Lung (tissue), 11 donors: ENCODE measurements at regions not wholly inside any gene's neighbourhood (a gene's known extent, or its start where the extent isn't known, plus 50 kb on each side); places are given as distances from the start of the nearest gene placed in this dataset.
"Not testable (repeated sequence)": the region's sequence is repeated elsewhere in the genome, so short reads cannot be mapped to it uniquely, and the experiment has no call there.

Source experiments
- ATAC-seq: fragments of 200-7000 bp; cut with Tn5 transposase; one replicate; pipeline ENCODE4 v1.9.1; 2020; ENCODE audit warnings: moderate number of reproducible peaks; ENCODE audit not compliant: insufficient read depth, low FRiP score
- DNase-seq, 3 donors: peaks; one replicate each; pipeline ENCODE4 v3.0.0-alpha.2; 2013 to 2017
- H3K27ac ChIP-seq, 2 donors: one replicate each; pipeline ENCODE4 v1.5.1; 2013; ENCODE audit warnings: mild to moderate bottlenecking in 2 of 2, moderate library complexity in 2 of 2, control low read depth in 1 of 2, inconsistent platforms in 1 of 2, low read depth in 1 of 2, low read length in 1 of 2
- H3K27me3 ChIP-seq, 3 donors: one replicate each; pipeline ENCODE4 v1.5.1; 2013; ENCODE audit warnings: low read length in 2 of 3; ENCODE audit not compliant: control insufficient read depth in 3 of 3, insufficient read depth in 3 of 3
- H3K36me3 ChIP-seq, 4 donors: one replicate each; pipeline ENCODE4 v1.5.1; 2013; ENCODE audit warnings: low read length in 4 of 4, mild to moderate bottlenecking in 1 of 4, moderate library complexity in 1 of 4; ENCODE audit not compliant: control insufficient read depth in 4 of 4, insufficient read depth in 4 of 4
- H3K4me1 ChIP-seq, 5 donors: one replicate each; pipeline ENCODE4 v1.5.1; 2013; ENCODE audit warnings: low read length in 5 of 5, mild to moderate bottlenecking in 2 of 5, moderate library complexity in 1 of 5; ENCODE audit not compliant: control insufficient read depth in 5 of 5, insufficient read depth in 5 of 5
- H3K4me3 ChIP-seq: one replicate; pipeline ENCODE4 v1.5.1; 2013; ENCODE audit warnings: mild to moderate bottlenecking, control low read depth, moderate library complexity
- H3K9ac ChIP-seq, 2 donors: one replicate each; pipeline ENCODE4 v1.5.1; 2013; ENCODE audit warnings: low read length in 2 of 2, control low read depth in 1 of 2; ENCODE audit not compliant: insufficient read depth in 1 of 2
- H3K9me3 ChIP-seq, 4 donors: one replicate each; pipeline ENCODE4 v1.5.1; 2013; ENCODE audit warnings: low read length in 3 of 4, mild to moderate bottlenecking in 1 of 4, moderate library complexity in 1 of 4; ENCODE audit not compliant: control insufficient read depth in 4 of 4, insufficient read depth in 3 of 4
- WGBS, 2 donors: extraction: QIAGEN DNeasy Blood & Tissue Kit; methylation state at CpG; one replicate each; pipeline ENCODE4 v1.1.7; 2013; 5-methylcytosine and 5-hydroxymethylcytosine counted together
- TF ChIP-seq, protein P1 (sequence below): IDR thresholded peaks from 2 replicates; pipeline ENCODE4 v1.5.1; 2012; ENCODE audit warnings: mild to moderate bottlenecking; ENCODE audit errors: control extremely low read depth, extremely low read depth
- donor health status: control.
- donor health status: control.
- donor health status: Bipolar disorder and iron deficiency.
- donor health status: healthy.
- donor health status: DM: yes; HTN: yes; CAD: no.

- WGBS, 2 donors, result 85 to 90% methylated on average over 2 of the region's 2 CpGs
- TF ChIP-seq, protein P1, sequence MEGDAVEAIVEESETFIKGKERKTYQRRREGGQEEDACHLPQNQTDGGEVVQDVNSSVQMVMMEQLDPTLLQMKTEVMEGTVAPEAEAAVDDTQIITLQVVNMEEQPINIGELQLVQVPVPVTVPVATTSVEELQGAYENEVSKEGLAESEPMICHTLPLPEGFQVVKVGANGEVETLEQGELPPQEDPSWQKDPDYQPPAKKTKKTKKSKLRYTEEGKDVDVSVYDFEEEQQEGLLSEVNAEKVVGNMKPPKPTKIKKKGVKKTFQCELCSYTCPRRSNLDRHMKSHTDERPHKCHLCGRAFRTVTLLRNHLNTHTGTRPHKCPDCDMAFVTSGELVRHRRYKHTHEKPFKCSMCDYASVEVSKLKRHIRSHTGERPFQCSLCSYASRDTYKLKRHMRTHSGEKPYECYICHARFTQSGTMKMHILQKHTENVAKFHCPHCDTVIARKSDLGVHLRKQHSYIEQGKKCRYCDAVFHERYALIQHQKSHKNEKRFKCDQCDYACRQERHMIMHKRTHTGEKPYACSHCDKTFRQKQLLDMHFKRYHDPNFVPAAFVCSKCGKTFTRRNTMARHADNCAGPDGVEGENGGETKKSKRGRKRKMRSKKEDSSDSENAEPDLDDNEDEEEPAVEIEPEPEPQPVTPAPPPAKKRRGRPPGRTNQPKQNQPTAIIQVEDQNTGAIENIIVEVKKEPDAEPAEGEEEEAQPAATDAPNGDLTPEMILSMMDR, result no peak
- DNase-seq (peak in 2 of 3 donors; percentile 31 to 41), ATAC-seq (no peak)
- Histone ChIP-seq H3K36me3 (no peaks in the 10 kb centered on the region), H3K9me3 (no peaks in the 10 kb centered on the region), H3K4me1 (peaks cover 0 to 4% (median 0%) of the 10 kb centered on the region in 5 donors), H3K9ac (no peak overlapping the region), H3K27me3 (no peaks in the 10 kb centered on the region), H3K27ac (no peak overlapping the region), H3K4me3 (no peak overlapping the region)
These were observed 308.1 kb upstream of the CYRIA start for GRCh38 chr2:16973586-16974286.

DNA sequence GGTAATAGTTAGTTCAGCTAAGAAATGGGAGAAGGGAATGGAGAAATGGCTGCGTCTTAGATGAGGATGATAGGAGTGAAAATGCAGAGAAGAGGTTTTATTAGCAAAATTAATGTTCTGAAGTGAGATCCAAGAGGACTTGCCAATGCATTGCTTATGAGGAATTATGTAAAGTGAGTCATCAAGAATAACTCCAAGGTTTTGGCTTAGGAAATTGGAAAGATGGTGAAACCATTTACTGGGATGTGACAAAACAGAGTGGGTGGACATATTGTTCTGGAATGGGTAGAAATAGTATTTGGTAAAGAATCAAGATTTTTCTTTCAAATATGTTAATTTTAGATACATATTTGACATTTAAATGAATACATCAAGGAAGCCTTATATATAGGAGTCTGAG lies 306.6 kb upstream of the CYRIA start:
- ATAC-seq (no peak), DNase-seq (no peak)
- Histone ChIP-seq H3K4me1 (no peaks in the 10 kb centered on the region), H3K36me3 (no peaks in the 10 kb centered on the region), H3K9me3 (no peaks in the 10 kb centered on the region), H3K27ac (no peak overlapping the region), H3K9ac (no peak overlapping the region), H3K4me3 (no peak overlapping the region), H3K27me3 (no peaks in the 10 kb centered on the region)
- 91 to 92% methylated on average over 1 of the region's 1 CpG for WGBS, 2 donors
- TF ChIP-seq, protein P1, result no peak

DNA sequence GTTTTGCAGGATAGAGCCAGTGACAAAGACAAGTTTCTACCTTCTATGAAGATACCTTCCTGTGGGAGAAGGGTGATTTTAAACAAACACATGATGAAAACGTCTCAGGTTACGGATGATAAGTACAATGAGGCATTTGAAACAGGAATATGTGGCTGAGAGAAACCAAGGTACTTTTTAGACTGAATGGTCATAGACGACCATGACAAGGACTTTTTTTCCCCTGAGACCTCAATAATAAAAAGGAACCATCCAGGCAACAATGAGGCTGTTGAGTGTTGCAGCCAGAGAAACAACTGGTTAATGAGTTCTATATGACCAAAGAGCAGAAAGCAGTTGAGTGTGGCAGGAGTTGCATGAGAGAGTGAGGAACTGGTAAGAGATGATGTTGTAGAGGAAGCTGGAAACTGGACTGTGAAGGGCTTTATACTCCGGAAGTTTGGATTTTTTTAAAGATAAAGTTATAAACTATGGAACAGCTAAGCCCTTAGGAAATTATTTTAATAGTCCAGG lies 306.1 kb upstream of the CYRIA start:
- 82 to 83% methylated on average over 4 of the region's 4 CpGs for WGBS, 2 donors
- Histone ChIP-seq H3K9me3 (no peaks in the 10 kb centered on the region), H3K27me3 (no peaks in the 10 kb centered on the region), H3K4me1 (no peaks in the 10 kb centered on the region), H3K4me3 (no peak overlapping the region), H3K27ac (no peak overlapping the region), H3K36me3 (no peaks in the 10 kb centered on the region), H3K9ac (no peak overlapping the region)
- TF ChIP-seq, protein P1, result no peak
- ATAC-seq (no peak), DNase-seq (no peak)

- not testable (repeated sequence) for H3K36me3 ChIP-seq, H3K4me1 ChIP-seq, H3K27me3 ChIP-seq, H3K9me3 ChIP-seq, ATAC-seq, DNase-seq, H3K27ac ChIP-seq, H3K4me3 ChIP-seq, H3K9ac ChIP-seq
- 91 to 94% methylated on average over 3 of the region's 3 CpGs for WGBS, 2 donors
These were observed 305.3 kb upstream of the CYRIA start for GRCh38 chr2:16970948-16971347.
